Mesothelial cell of epicardium (in vitro differentiated cells): ENCODE measurements at regions not wholly inside any gene's neighbourhood (a gene's known extent, or its start where the extent isn't known, plus 50 kb on each side); places are given as distances from the start of the nearest gene placed in this dataset.

Source experiments
- DNase-seq, 2 experiments: peaks; one replicate each; pipeline ENCODE4 v3.0.0; 2021; ENCODE audit warnings: low spot score in 2 of 2; ENCODE audit not compliant: unreplicated experiment in 2 of 2
- H3K27ac Mint-ChIP-seq: 2 replicates; pipeline ENCODE4 v1.8.0; 2021; ENCODE audit warnings: mixed read lengths
- H3K27me3 Mint-ChIP-seq: 2 replicates; pipeline ENCODE4 v1.8.0; 2021; ENCODE audit warnings: low read depth, mixed read lengths
- H3K36me3 Mint-ChIP-seq: 2 replicates; pipeline ENCODE4 v1.8.0; 2021; ENCODE audit warnings: mixed read lengths
- H3K4me1 Mint-ChIP-seq: 2 replicates; pipeline ENCODE4 v1.8.0; 2021; ENCODE audit warnings: mixed read lengths
- H3K4me3 Mint-ChIP-seq: 2 replicates; pipeline ENCODE4 v1.8.0; 2021; ENCODE audit warnings: mild to moderate bottlenecking, moderate library complexity, mixed read lengths
- H3K9me3 Mint-ChIP-seq: 2 replicates; pipeline ENCODE4 v1.8.0; 2021; ENCODE audit warnings: mixed read lengths
- TF ChIP-seq, protein P1 (sequence below): fragments of 200-600 bp; sonication (generic); IDR thresholded peaks from one replicate; pipeline ENCODE4 v1.5.0; 2021; ENCODE audit warnings: antibody characterized with exemption; ENCODE audit not compliant: unreplicated experiment

DNA sequence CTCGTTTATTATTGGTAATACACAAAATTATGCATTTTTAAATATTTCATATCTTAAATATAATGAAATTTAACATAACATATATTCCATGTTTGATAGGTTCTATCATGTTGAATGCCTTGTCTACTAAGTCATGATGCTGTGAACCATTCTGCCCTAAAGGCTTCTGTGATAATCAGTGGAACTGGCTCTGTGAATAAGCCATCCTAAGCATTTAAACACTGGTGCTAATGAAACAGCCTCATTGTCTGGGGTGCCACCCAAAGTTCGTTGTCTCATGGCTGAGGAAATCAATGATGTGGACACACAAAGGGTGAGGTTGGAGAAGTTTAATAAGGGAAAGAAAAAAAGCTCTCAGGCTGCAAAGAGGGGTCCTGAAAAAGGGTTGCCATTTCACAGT is 264.7 kb upstream of the ZRANB2 start:
- no peaks in the 10 kb centered on the region for H3K36me3 Mint-ChIP-seq
- DNase-seq, result no peak

DNA sequence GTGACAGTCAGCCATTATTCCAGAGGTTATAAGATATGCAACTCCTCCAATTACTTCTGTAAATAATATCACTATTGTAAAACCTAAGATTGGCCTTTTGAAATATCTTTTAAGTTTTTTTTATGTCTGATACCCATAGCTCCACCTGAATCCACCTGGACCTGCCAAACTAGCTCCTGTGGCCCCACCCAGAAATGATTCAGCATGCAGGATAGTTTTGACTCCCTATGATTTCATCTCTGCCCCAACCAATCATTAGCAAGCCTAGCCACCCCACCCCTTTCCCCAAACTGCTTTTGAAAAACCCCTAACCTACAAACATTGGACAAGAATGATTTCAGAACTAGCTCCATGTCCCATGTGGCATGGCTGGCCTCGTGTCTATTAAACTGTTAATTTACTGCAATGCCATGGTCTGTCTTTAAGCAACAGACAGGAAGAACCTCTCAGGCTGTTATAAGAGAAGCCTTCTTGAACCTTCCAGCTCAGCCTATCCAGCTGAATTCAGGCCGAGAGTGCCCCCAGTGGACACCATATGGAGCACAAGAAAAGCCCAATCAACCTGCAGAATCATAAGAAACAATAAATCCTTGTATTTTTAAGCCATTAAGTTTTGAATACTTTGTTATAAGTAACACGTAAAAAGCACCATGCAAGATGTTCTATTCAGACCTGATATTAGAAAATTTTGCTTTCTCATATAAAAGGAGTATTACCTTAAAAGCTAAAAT is 263.0 kb upstream of the ZRANB2 start:
- no peak for DNase-seq
- TF ChIP-seq, protein P1, sequence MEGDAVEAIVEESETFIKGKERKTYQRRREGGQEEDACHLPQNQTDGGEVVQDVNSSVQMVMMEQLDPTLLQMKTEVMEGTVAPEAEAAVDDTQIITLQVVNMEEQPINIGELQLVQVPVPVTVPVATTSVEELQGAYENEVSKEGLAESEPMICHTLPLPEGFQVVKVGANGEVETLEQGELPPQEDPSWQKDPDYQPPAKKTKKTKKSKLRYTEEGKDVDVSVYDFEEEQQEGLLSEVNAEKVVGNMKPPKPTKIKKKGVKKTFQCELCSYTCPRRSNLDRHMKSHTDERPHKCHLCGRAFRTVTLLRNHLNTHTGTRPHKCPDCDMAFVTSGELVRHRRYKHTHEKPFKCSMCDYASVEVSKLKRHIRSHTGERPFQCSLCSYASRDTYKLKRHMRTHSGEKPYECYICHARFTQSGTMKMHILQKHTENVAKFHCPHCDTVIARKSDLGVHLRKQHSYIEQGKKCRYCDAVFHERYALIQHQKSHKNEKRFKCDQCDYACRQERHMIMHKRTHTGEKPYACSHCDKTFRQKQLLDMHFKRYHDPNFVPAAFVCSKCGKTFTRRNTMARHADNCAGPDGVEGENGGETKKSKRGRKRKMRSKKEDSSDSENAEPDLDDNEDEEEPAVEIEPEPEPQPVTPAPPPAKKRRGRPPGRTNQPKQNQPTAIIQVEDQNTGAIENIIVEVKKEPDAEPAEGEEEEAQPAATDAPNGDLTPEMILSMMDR, result peak; percentile 28
- Mint-ChIP-seq H3K4me1 (no peaks in the 10 kb centered on the region), H3K36me3 (peaks cover 2% of the 10 kb centered on the region), H3K27ac (no peak overlapping the region), H3K27me3 (no peaks in the 10 kb centered on the region), H3K4me3 (no peak overlapping the region), H3K9me3 (peaks cover 53% of the 10 kb centered on the region)

More for the DNA sequence above, 264.7 kb upstream of the ZRANB2 start:
- no peak overlapping the region for H3K4me3 Mint-ChIP-seq
- H3K4me1 Mint-ChIP-seq, result no peaks in the 10 kb centered on the region
- no peak overlapping the region for H3K27ac Mint-ChIP-seq
- TF ChIP-seq, protein P1, result no peak
- peaks cover 46% of the 10 kb centered on the region for H3K9me3 Mint-ChIP-seq
- H3K27me3 Mint-ChIP-seq, result no peaks in the 10 kb centered on the region

DNA sequence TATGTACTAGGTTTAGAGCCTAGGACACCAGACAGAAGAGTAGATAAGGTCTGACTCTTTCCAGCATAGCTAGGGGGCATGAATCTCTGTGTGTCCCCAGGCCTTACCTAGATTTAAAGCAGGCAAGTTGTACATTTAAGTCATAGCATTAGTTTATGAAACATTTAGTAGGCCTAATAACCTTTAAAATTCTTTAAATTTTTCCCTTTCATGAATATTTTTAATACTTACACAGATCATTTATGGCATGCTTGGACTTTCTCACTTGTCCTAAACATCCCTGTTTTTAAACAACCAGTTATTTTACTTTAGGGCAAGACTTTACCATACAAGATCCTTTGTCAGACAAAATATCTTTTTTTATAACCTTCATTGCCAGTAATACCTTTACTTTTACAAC is 258.4 kb upstream of the ZRANB2 start:
- Mint-ChIP-seq H3K36me3 (peaks cover 2% of the 10 kb centered on the region), H3K27ac (no peak overlapping the region), H3K4me1 (no peaks in the 10 kb centered on the region), H3K9me3 (peaks cover 73% of the 10 kb centered on the region), H3K4me3 (no peak overlapping the region), H3K27me3 (no peaks in the 10 kb centered on the region)
- DNase-seq, result no peak
- TF ChIP-seq, protein P1, result no peak

DNA sequence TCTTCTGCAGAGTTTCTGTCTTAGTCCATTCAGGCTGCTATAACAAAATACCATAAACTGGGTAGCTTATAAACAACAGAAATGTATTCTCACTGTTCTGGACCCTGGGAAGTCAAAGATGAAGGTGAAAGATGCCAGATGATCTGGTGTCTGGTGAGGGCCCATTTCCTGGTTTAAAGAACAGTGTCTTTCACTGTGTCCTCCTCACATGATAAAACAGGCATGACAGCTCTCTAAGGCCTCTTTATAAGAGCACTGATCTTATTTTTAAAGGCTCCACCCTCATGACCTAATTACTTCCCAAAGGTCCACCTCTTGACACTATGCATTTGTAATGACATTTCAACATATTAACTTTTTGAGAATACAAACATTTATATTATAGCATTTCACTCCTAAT is 250.2 kb upstream of the ZRANB2 start:
- no peaks in the 10 kb centered on the region for H3K27me3 Mint-ChIP-seq
- H3K9me3 Mint-ChIP-seq, result peaks cover 41% of the 10 kb centered on the region
- TF ChIP-seq, protein P1, result no peak
- no peak overlapping the region for H3K27ac Mint-ChIP-seq
- no peaks in the 10 kb centered on the region for H3K4me1 Mint-ChIP-seq
- DNase-seq, result no peak
- no peak overlapping the region for H3K4me3 Mint-ChIP-seq
- peaks cover 2% of the 10 kb centered on the region for H3K36me3 Mint-ChIP-seq

DNA sequence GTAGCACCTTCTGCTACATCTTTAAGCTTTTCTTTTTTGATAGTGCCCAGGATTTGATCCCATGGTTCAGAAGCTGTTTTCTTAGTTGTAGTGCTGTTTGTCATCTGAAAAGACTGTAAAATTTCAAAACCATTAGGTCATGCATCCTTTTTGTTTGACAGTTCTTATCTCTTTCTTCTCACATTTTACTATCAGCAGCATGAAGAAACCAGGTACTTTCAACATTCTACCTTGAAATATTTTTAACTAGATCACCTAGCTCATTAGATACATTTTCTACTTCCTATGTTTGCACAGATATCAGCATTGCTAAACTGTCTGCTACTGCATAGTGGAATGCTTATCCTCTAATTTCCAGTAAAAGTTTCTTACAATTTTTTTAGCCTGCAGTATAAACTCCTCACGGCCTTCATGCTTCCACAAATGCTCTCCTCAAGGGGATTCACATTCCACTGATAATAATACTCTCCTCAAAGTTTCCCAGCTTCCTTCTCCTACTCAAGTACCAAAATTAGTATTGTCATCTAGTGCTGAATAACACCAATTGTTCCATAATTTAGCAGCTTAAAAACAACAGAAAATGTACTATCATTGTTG is 243.9 kb upstream of the ZRANB2 start:
- no peak for DNase-seq
- Mint-ChIP-seq H3K4me3 (no peak overlapping the region), H3K27me3 (no peaks in the 10 kb centered on the region), H3K27ac (no peak overlapping the region), H3K36me3 (peaks cover 2% of the 10 kb centered on the region), H3K9me3 (peaks cover 47% of the 10 kb centered on the region), H3K4me1 (peaks cover 6% of the 10 kb centered on the region)
- TF ChIP-seq, protein P1, result no peak
